Fibroblast of lung (primary cell): ENCODE measurements at regions not wholly inside any gene's neighbourhood (a gene's known extent, or its start where the extent isn't known, plus 50 kb on each side); places are given as distances from the start of the nearest gene placed in this dataset.
A peak's percentile ranks its signal among the peaks of the same experiment; 100 is the strongest.

ENCODE experiments used
- DNase-seq, 2 donors: peaks; one replicate each; pipeline versions ENCODE4 v3.0.0 to v3.0.0-alpha.2; 2010; ENCODE audit warnings: low read depth in 2 of 2
- H2AFZ ChIP-seq: 2 replicates; pipeline ENCODE4 v1.5.1; 2012; ENCODE audit warnings: low read length, control low read depth, inconsistent platforms
- H3K27ac ChIP-seq: 2 replicates; pipeline ENCODE4 v1.5.1; 2011; ENCODE audit warnings: low read length, control low read depth; ENCODE audit not compliant: insufficient read depth
- H3K27me3 ChIP-seq: 2 replicates; pipeline ENCODE4 v1.5.1; 2011; ENCODE audit warnings: mild to moderate bottlenecking, low read length; ENCODE audit not compliant: control insufficient read depth, insufficient read depth
- H3K36me3 ChIP-seq: 2 replicates; pipeline ENCODE4 v1.5.1; 2011; ENCODE audit warnings: low read length; ENCODE audit not compliant: control insufficient read depth, insufficient read depth
- H3K4me1 ChIP-seq: 2 replicates; pipeline ENCODE4 v1.5.1; 2011; ENCODE audit warnings: low read length; ENCODE audit not compliant: control insufficient read depth, insufficient read depth; ENCODE audit errors: extremely low read depth
- H3K4me2 ChIP-seq: 2 replicates; pipeline ENCODE4 v1.5.1; 2011; ENCODE audit warnings: low read length, control low read depth; ENCODE audit not compliant: insufficient read depth; ENCODE audit errors: extremely low read depth
- H3K4me3 ChIP-seq, 4 experiments: fragments of 200-600 bp in 1 of 4; sonication (generic) in 1 of 4; replicated peaks in 1 of 4; 2 replicates each; pipeline ENCODE4 v1.5.1; 2011 to 2016; ENCODE audit warnings: low read length in 4 of 4, low read depth in 3 of 4, mild to moderate bottlenecking in 3 of 4, control low read depth in 2 of 4, inconsistent platforms in 1 of 4, mixed read lengths in 1 of 4; ENCODE audit not compliant: insufficient read depth in 1 of 4; ENCODE audit errors: control extremely low read depth in 1 of 4
- H3K79me2 ChIP-seq: 2 replicates; pipeline ENCODE4 v1.5.1; 2012; ENCODE audit warnings: mild to moderate bottlenecking, low read length, inconsistent platforms; ENCODE audit not compliant: control insufficient read depth, insufficient read depth
- H3K9ac ChIP-seq: 2 replicates; pipeline ENCODE4 v1.5.1; 2011; ENCODE audit warnings: mild to moderate bottlenecking, low read length, control low read depth; ENCODE audit not compliant: insufficient read depth
- H3K9me3 ChIP-seq: 2 replicates; pipeline ENCODE4 v1.5.1; 2012; ENCODE audit warnings: low read depth, low read length; ENCODE audit not compliant: control insufficient read depth, insufficient read depth
- H4K20me1 ChIP-seq: 2 replicates; pipeline ENCODE4 v1.5.1; 2011; ENCODE audit warnings: low read length; ENCODE audit not compliant: control insufficient read depth, insufficient read depth; ENCODE audit errors: extremely low read depth
- CTCF ChIP-seq, 2 donors: IDR thresholded peaks in 1 of 2; conservative IDR thresholded peaks in 1 of 2; 1 replicate in 1 of 2; 2 replicates in 1 of 2; pipeline ENCODE4 v1.5.1; 2011 to 2012; ENCODE audit warnings: low read length in 2 of 2, control low read depth in 1 of 2, inconsistent platforms in 1 of 2, low read depth in 1 of 2, mild to moderate bottlenecking in 1 of 2
- EZH2 ChIP-seq: IDR thresholded peaks from 2 replicates; pipeline ENCODE4 v1.5.1; 2012; ENCODE audit warnings: low read length, control low read depth, mild to moderate bottlenecking; ENCODE audit errors: missing control alignments

GRCh38 chr2:198390670-198391069 lies 586.3 kb downstream of the PLCL1 start:
- H3K27me3 ChIP-seq = no peaks in the 10 kb centered on the region
- H3K4me3 ChIP-seq = no peak overlapping the region
- no peaks in the 10 kb centered on the region for H3K36me3 ChIP-seq
- no peaks in the 10 kb centered on the region for H3K79me2 ChIP-seq
- H3K4me2 ChIP-seq = no peak overlapping the region
- no peak for DNase-seq
- H3K9me3 ChIP-seq = no peaks in the 10 kb centered on the region
- H3K9ac ChIP-seq = no peak overlapping the region
- H2AFZ ChIP-seq = no peak overlapping the region
- TF ChIP-seq CTCF (conservative IDR thresholded peaks at IDR 0.05 in 1 of 2, IDR thresholded peaks at IDR 0.05 in 1 of 2; ENCODE audit: low read depth in 1 of 2, low read length in 2 of 2) = no peak
- TF ChIP-seq EZH2 = no peak
- H3K27ac ChIP-seq = no peak overlapping the region
- H4K20me1 ChIP-seq = no peaks in the 10 kb centered on the region
- H3K4me1 ChIP-seq = no peaks in the 10 kb centered on the region

- TF ChIP-seq CTCF (conservative IDR thresholded peaks at IDR 0.05 in 1 of 2, IDR thresholded peaks at IDR 0.05 in 1 of 2; ENCODE audit: low read depth in 1 of 2, low read length in 2 of 2) (no peak), EZH2 (no peak)
- no peak overlapping the region for H3K4me3 ChIP-seq
- H3K4me1 ChIP-seq = no peaks in the 10 kb centered on the region
- H3K9ac ChIP-seq = no peak overlapping the region
- no peak overlapping the region for H3K4me2 ChIP-seq
- DNase-seq = no peak
- no peaks in the 10 kb centered on the region for H3K79me2 ChIP-seq
- H3K9me3 ChIP-seq = no peaks in the 10 kb centered on the region
- no peaks in the 10 kb centered on the region for H3K36me3 ChIP-seq
- no peak overlapping the region for H3K27ac ChIP-seq
- no peaks in the 10 kb centered on the region for H4K20me1 ChIP-seq
- H3K27me3 ChIP-seq = no peaks in the 10 kb centered on the region
- no peak overlapping the region for H2AFZ ChIP-seq
Observed at GRCh38 chr2:198387677-198388076, 583.3 kb downstream of the PLCL1 start.

- no peaks in the 10 kb centered on the region for H3K79me2 ChIP-seq
- no peak for TF ChIP-seq EZH2
- no peak for TF ChIP-seq CTCF (conservative IDR thresholded peaks at IDR 0.05 in 1 of 2, IDR thresholded peaks at IDR 0.05 in 1 of 2; ENCODE audit: low read depth in 1 of 2, low read length in 2 of 2)
- H3K36me3 ChIP-seq = no peaks in the 10 kb centered on the region
- DNase-seq = peak; percentile 22 to 42
- H3K27ac ChIP-seq = no peak overlapping the region
- H3K4me1 ChIP-seq = no peaks in the 10 kb centered on the region
- no peaks in the 10 kb centered on the region for H3K9me3 ChIP-seq
- H2AFZ ChIP-seq = no peak overlapping the region
- H3K9ac ChIP-seq = no peak overlapping the region
- no peaks in the 10 kb centered on the region for H4K20me1 ChIP-seq
- H3K4me2 ChIP-seq = no peak overlapping the region
- no peaks in the 10 kb centered on the region for H3K27me3 ChIP-seq
- H3K4me3 ChIP-seq = no peak overlapping the region
Observed at GRCh38 chr2:198385856-198386255, 581.5 kb downstream of the PLCL1 start.
